HepG2 (cell line): ENCODE measurements at regions not wholly inside any gene's neighbourhood (a gene's known extent, or its start where the extent isn't known, plus 50 kb on each side); places are given as distances from the start of the nearest gene placed in this dataset.

Source experiments
- ATAC-seq: fragments of 200-7000 bp; cut with Tn5 transposase; 3 replicates; pipeline ENCODE4 v1.9.1; 2020; ENCODE audit warnings: mild to moderate bottlenecking, moderate library complexity
- BruUV-seq: library from RNA; stranded (reverse); fragments of 400-500 nt; replicated peaks from 2 replicates; lab custom pipeline; 2021; lab: Mats Ljungman, UMichigan
- CTCF ChIA-PET: fragments of 300-600 bp; formaldehyde crosslinking; extraction: SDS; loops from one replicate; lab custom pipeline; 2021; ENCODE audit warnings: low total read pairs, inconsistent platforms, low intra/inter-chr PET ratio; lab: Yijun Ruan, JAX
- POLR2A ChIA-PET: fragments of 350-600 bp; sonication (Branson Sonifier 250); formaldehyde crosslinking; loops from one replicate; lab custom pipeline; 2020; ENCODE audit warnings: antibody characterized with exemption, inconsistent platforms; lab: Yijun Ruan, JAX
- DNase-seq: peaks from one replicate; pipeline ENCODE4 v3.0.0-alpha.2; 2015; ENCODE audit warnings: low spot score
- FAIRE-seq: peaks from 3 replicates; lab custom pipeline; 2011; peaks lifted over from hg19 to GRCh38; lab: Jason Lieb, UNC
- H2AFZ ChIP-seq: one replicate; pipeline ENCODE4 v1.6.1; 2011; ENCODE audit warnings: low read length, inconsistent platforms
- H3K27ac ChIP-seq: fragments of 300-600 bp; 3 replicates; pipeline ENCODE4 v1.8.0; 2011; ENCODE audit warnings: mixed run types, mild to moderate bottlenecking, mixed read lengths, low read length, inconsistent platforms; ENCODE audit not compliant: insufficient read depth; ENCODE audit errors: extremely low read length
- H3K27me3 ChIP-seq, 2 experiments: fragments of 200-600 bp in 1 of 2; 2 replicates in 1 of 2; 3 replicates in 1 of 2; pipeline versions ENCODE4 v1.6.0 to v1.8.0; 2011; ENCODE audit warnings: low read length in 2 of 2, mild to moderate bottlenecking in 2 of 2, moderate library complexity in 2 of 2, inconsistent platforms in 1 of 2; ENCODE audit not compliant: insufficient read depth in 2 of 2, control insufficient read depth in 1 of 2
- H3K36me3 ChIP-seq, 2 experiments: fragments of 200-600 bp in 1 of 2; replicated peaks in 1 of 2; 2 replicates in 1 of 2; 3 replicates in 1 of 2; pipeline versions ENCODE4 v1.5.1 to v1.8.0; 2011; ENCODE audit warnings: low read length in 2 of 2, inconsistent platforms in 1 of 2; ENCODE audit not compliant: insufficient read depth in 2 of 2, control insufficient read depth in 1 of 2
- H3K4me1 ChIP-seq: 2 replicates; pipeline ENCODE4 v1.5.1; 2012; ENCODE audit warnings: low read length, inconsistent platforms; ENCODE audit not compliant: insufficient read depth
- H3K4me2 ChIP-seq: 2 replicates; pipeline ENCODE4 v1.6.0; 2011; ENCODE audit warnings: low read depth, low read length, inconsistent platforms
- H3K4me3 ChIP-seq, 3 experiments: fragments of 200-600 bp in 1 of 3; sonication (generic), shearing (Covaris generic) in 1 of 3; replicated peaks in 1 of 3; 2 replicates each; pipeline ENCODE4 v1.5.1; 2011 to 2016; ENCODE audit warnings: low read length in 3 of 3, inconsistent platforms in 2 of 3, low read depth in 2 of 3, mild to moderate bottlenecking in 2 of 3, control low read depth in 1 of 3, mixed read lengths in 1 of 3; ENCODE audit not compliant: insufficient read depth in 1 of 3
- H3K79me2 ChIP-seq: one replicate; pipeline ENCODE4 v1.6.1; 2011; ENCODE audit warnings: low read length, inconsistent platforms; ENCODE audit not compliant: insufficient read depth
- H3K9ac ChIP-seq: 2 replicates; pipeline ENCODE4 v1.6.0; 2011; ENCODE audit warnings: mild to moderate bottlenecking, low read depth, low read length, inconsistent platforms; ENCODE audit not compliant: insufficient read depth
- H3K9me3 ChIP-seq: 2 replicates; pipeline ENCODE4 v1.5.1; 2012; ENCODE audit warnings: mild to moderate bottlenecking, low read length
- H4K20me1 ChIP-seq: 2 replicates; pipeline ENCODE4 v1.6.0; 2011; ENCODE audit warnings: inconsistent platforms, mild to moderate bottlenecking, low read length, moderate library complexity; ENCODE audit not compliant: insufficient read depth
- DPF2 ChIP-seq: sonication (generic); formaldehyde crosslinking; IDR thresholded peaks from 2 replicates; pipeline ENCODE4 v1.4.0; 2020; ENCODE audit warnings: mild to moderate bottlenecking, low read depth, missing genetic modification reagents, borderline replicate concordance
- FIP1L1 ChIP-seq: fragments of 200-400 bp; formaldehyde crosslinking; IDR thresholded peaks from 2 replicates; pipeline ENCODE4 v1.6.1; 2018; ENCODE audit warnings: low read depth, mild to moderate bottlenecking, low read length, moderate library complexity, borderline replicate concordance; ENCODE audit not compliant: insufficient read depth
- MBD4 ChIP-seq: IDR thresholded peaks from 2 replicates; pipeline ENCODE4 v1.6.1; 2012; ENCODE audit warnings: low read length, inconsistent platforms, borderline replicate concordance
- NFATC3 ChIP-seq: sonication (generic); formaldehyde crosslinking; IDR thresholded peaks from 2 replicates; pipeline ENCODE4 v1.5.1; 2020; ENCODE audit warnings: mild to moderate bottlenecking, missing genetic modification reagents
- PHB2 ChIP-seq: fragments of 450-650 bp; IDR thresholded peaks from 2 replicates; pipeline ENCODE4 v1.6.1; 2018; ENCODE audit not compliant: partially characterized antibody
- POLR2A ChIP-seq, 2 experiments: IDR thresholded peaks; 2 replicates each; pipeline ENCODE4 v1.6.1; 2011; ENCODE audit warnings: low read depth in 2 of 2, low read length in 2 of 2, mild to moderate bottlenecking in 1 of 2, moderate library complexity in 1 of 2; ENCODE audit not compliant: insufficient read depth in 1 of 2
- SIN3B ChIP-seq: fragments of 150-350 bp; IDR thresholded peaks from 2 replicates; pipeline ENCODE4 v1.6.1; 2014; ENCODE audit warnings: low read length
- TBL1XR1 ChIP-seq: fragments of 150-350 bp; IDR thresholded peaks from 2 replicates; pipeline ENCODE4 v1.6.1; 2014; ENCODE audit warnings: borderline replicate concordance, low read length; ENCODE audit not compliant: partially characterized antibody
- ZFP1 ChIP-seq: IDR thresholded peaks from 2 replicates; pipeline ENCODE4 v1.6.1; 2016
- ZNF331 ChIP-seq: sonication (generic); formaldehyde crosslinking; IDR thresholded peaks from 2 replicates; pipeline ENCODE4 v1.4.0; 2020; ENCODE audit warnings: missing genetic modification reagents
- ZNF556 ChIP-seq: sonication (generic); formaldehyde crosslinking; IDR thresholded peaks from 2 replicates; pipeline ENCODE4 v1.4.0; 2020; ENCODE audit warnings: mild to moderate bottlenecking, missing genetic modification reagents, borderline replicate concordance
- ZNF773 ChIP-seq: sonication (generic); formaldehyde crosslinking; IDR thresholded peaks from 2 replicates; pipeline ENCODE4 v1.4.0; 2020; ENCODE audit warnings: missing genetic modification reagents, borderline replicate concordance
- WGBS: methylation state at CpG from one replicate; pipeline ENCODE4 v1.1.6; 2017; ENCODE audit warnings: low lambda C conversion rate; 5-methylcytosine and 5-hydroxymethylcytosine counted together
- in situ Hi-C: cut with HindIII; loops from 2 replicates; pipeline ENCODE4 v1.10.0; 2017; ENCODE audit warnings: low pct_unique_long_range_greater_than_20kb; ENCODE audit not compliant: extremely low pct_ligation_motif_present
- intact Hi-C: fragments of 100-400 bp; cut with micrococcal nuclease; formaldehyde crosslinking; loops from one replicate; pipeline ENCODE4 v1.10.0; 2022; ENCODE audit not compliant: unreplicated experiment
- TF ChIP-seq, protein P1 (sequence below): sonication (generic); formaldehyde crosslinking; IDR thresholded peaks from 2 replicates; pipeline ENCODE4; 2020; ENCODE audit warnings: missing genetic modification reagents, mild to moderate bottlenecking, borderline replicate concordance
- TF ChIP-seq, protein P2 (sequence below): sonication (generic); formaldehyde crosslinking; IDR thresholded peaks from 2 replicates; pipeline ENCODE4 v1.4.0; 2020; ENCODE audit warnings: missing genetic modification reagents
- TF ChIP-seq, protein P3 (sequence below): sonication (generic); formaldehyde crosslinking; IDR thresholded peaks from 2 replicates; pipeline ENCODE4 v1.4.0; 2020; ENCODE audit warnings: missing genetic modification reagents

DNA sequence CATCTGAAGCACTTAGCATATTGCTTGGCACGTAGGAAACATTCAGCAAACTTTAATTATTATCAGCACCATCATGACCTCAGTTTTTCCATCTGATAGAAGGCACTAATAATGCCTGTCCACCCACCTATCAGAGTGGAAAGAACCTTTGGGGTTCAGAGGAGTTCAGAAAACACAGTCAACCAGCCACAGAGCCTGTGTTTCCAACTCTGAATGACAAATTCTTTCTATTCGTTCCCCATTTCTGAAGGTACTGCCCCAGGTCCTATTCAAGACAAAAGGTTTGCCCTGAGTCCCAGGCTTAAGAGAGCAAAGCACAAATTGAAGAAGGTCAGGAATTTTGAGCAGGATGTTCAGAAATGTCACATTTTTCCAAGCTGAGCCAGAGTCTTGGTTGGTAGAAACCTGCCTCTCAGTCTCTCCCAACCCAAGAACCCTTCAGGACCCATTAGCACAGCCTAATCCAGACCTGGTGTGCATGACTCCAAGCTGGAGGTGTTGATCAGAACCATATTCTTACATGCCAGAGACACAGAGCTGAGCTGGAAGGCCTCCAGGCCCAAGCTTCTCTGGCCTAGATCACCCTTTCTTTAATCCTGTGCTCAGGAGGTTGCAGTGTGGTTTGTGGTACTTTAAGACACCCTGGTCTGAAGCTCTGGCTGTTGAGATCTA, 114.4 kb downstream of the TBX5 start:
- BruUV-seq: no TSS peak
- DNase-seq (no peak), ATAC-seq (no peak), FAIRE-seq (no peak)
- WGBS: 4% methylated on average over 2 of the region's 2 CpGs
- Histone ChIP-seq H3K79me2 (no peaks in the 10 kb centered on the region), H2AFZ (no peak overlapping the region), H4K20me1 (no peaks in the 10 kb centered on the region), H3K4me3 (no peak overlapping the region), H3K4me1 (no peaks in the 10 kb centered on the region), H3K4me2 (no peak overlapping the region), H3K27ac (no peak overlapping the region), H3K36me3 (no peaks in the 10 kb centered on the region), H3K9ac (no peak overlapping the region), H3K27me3 (no peaks in the 10 kb centered on the region), H3K9me3 (no peaks in the 10 kb centered on the region)
- intact Hi-C loops: no loop called here
- CTCF ChIA-PET: no interaction called here
- POLR2A ChIA-PET: no interaction called here
- in situ Hi-C loops: no loop called here
- no peak for TF ChIP-seq TBL1XR1
- TF ChIP-seq DPF2 (CRISPR knock-in tag): no peak
- TF ChIP-seq ZNF331: no peak
- no peak for TF ChIP-seq FIP1L1
- no peak for TF ChIP-seq ZNF556 (CRISPR knock-in tag)
- TF ChIP-seq, protein P1, sequence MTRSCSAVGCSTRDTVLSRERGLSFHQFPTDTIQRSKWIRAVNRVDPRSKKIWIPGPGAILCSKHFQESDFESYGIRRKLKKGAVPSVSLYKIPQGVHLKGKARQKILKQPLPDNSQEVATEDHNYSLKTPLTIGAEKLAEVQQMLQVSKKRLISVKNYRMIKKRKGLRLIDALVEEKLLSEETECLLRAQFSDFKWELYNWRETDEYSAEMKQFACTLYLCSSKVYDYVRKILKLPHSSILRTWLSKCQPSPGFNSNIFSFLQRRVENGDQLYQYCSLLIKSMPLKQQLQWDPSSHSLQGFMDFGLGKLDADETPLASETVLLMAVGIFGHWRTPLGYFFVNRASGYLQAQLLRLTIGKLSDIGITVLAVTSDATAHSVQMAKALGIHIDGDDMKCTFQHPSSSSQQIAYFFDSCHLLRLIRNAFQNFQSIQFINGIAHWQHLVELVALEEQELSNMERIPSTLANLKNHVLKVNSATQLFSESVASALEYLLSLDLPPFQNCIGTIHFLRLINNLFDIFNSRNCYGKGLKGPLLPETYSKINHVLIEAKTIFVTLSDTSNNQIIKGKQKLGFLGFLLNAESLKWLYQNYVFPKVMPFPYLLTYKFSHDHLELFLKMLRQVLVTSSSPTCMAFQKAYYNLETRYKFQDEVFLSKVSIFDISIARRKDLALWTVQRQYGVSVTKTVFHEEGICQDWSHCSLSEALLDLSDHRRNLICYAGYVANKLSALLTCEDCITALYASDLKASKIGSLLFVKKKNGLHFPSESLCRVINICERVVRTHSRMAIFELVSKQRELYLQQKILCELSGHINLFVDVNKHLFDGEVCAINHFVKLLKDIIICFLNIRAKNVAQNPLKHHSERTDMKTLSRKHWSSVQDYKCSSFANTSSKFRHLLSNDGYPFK (CRISPR knock-in tag): no peak
- TF ChIP-seq ZNF773 (CRISPR knock-in tag): no peak
- TF ChIP-seq MBD4: no peak
- no peak for TF ChIP-seq PHB2
- TF ChIP-seq, protein P2, sequence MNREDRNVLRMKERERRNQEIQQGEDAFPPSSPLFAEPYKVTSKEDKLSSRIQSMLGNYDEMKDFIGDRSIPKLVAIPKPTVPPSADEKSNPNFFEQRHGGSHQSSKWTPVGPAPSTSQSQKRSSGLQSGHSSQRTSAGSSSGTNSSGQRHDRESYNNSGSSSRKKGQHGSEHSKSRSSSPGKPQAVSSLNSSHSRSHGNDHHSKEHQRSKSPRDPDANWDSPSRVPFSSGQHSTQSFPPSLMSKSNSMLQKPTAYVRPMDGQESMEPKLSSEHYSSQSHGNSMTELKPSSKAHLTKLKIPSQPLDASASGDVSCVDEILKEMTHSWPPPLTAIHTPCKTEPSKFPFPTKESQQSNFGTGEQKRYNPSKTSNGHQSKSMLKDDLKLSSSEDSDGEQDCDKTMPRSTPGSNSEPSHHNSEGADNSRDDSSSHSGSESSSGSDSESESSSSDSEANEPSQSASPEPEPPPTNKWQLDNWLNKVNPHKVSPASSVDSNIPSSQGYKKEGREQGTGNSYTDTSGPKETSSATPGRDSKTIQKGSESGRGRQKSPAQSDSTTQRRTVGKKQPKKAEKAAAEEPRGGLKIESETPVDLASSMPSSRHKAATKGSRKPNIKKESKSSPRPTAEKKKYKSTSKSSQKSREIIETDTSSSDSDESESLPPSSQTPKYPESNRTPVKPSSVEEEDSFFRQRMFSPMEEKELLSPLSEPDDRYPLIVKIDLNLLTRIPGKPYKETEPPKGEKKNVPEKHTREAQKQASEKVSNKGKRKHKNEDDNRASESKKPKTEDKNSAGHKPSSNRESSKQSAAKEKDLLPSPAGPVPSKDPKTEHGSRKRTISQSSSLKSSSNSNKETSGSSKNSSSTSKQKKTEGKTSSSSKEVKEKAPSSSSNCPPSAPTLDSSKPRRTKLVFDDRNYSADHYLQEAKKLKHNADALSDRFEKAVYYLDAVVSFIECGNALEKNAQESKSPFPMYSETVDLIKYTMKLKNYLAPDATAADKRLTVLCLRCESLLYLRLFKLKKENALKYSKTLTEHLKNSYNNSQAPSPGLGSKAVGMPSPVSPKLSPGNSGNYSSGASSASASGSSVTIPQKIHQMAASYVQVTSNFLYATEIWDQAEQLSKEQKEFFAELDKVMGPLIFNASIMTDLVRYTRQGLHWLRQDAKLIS (CRISPR knock-in tag): no peak
- TF ChIP-seq NFATC3: no peak
- no peak for TF ChIP-seq POLR2A (IDR thresholded peaks at IDR 0.05; ENCODE audit: insufficient read depth in 1 of 2, low read depth in 2 of 2, low read length in 2 of 2)
- no peak for TF ChIP-seq SIN3B
- TF ChIP-seq ZFP1: no peak
- TF ChIP-seq, protein P3, sequence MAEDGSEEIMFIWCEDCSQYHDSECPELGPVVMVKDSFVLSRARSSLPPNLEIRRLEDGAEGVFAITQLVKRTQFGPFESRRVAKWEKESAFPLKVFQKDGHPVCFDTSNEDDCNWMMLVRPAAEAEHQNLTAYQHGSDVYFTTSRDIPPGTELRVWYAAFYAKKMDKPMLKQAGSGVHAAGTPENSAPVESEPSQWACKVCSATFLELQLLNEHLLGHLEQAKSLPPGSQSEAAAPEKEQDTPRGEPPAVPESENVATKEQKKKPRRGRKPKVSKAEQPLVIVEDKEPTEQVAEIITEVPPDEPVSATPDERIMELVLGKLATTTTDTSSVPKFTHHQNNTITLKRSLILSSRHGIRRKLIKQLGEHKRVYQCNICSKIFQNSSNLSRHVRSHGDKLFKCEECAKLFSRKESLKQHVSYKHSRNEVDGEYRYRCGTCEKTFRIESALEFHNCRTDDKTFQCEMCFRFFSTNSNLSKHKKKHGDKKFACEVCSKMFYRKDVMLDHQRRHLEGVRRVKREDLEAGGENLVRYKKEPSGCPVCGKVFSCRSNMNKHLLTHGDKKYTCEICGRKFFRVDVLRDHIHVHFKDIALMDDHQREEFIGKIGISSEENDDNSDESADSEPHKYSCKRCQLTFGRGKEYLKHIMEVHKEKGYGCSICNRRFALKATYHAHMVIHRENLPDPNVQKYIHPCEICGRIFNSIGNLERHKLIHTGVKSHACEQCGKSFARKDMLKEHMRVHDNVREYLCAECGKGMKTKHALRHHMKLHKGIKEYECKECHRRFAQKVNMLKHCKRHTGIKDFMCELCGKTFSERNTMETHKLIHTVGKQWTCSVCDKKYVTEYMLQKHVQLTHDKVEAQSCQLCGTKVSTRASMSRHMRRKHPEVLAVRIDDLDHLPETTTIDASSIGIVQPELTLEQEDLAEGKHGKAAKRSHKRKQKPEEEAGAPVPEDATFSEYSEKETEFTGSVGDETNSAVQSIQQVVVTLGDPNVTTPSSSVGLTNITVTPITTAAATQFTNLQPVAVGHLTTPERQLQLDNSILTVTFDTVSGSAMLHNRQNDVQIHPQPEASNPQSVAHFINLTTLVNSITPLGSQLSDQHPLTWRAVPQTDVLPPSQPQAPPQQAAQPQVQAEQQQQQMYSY (CRISPR knock-in tag): no peak
